ENCODE measurements at regions not wholly inside any gene's neighbourhood (a gene's known extent, or its start where the extent isn't known, plus 50 kb on each side); places are given as distances from the start of the nearest gene placed in this dataset.
A peak's percentile ranks its signal among the peaks of the same experiment; 100 is the strongest.

DNA sequence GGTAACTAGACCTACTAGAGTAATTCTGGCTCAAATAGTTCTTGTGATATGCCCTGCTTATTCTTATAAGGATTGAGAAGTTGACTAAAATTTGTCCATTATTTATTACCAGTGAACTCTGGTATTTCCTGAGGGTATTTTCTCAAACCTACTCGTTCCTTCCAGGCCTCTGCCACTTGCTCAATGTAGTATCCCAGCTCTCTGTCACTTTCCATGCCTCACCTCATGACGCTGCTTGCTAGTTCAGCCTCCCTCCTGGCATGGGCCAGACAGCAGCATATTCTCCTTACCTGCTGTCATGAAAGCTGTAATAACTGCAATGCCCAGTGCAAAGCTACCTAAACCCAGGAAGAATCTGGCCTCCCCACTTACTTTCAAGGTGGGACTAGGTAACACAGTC lies 602.9 kb upstream of the ADAMTS5 start:
- H2AFZ ChIP-seq: no peak overlapping the region
- no peaks in the 10 kb centered on the region for H3K4me1 ChIP-seq (ENCODE audit: insufficient read depth)
- no peaks in the 10 kb centered on the region for H3K36me3 ChIP-seq (replicated peaks; ENCODE audit: insufficient read depth, low read depth)
- TF ChIP-seq, protein P1, sequence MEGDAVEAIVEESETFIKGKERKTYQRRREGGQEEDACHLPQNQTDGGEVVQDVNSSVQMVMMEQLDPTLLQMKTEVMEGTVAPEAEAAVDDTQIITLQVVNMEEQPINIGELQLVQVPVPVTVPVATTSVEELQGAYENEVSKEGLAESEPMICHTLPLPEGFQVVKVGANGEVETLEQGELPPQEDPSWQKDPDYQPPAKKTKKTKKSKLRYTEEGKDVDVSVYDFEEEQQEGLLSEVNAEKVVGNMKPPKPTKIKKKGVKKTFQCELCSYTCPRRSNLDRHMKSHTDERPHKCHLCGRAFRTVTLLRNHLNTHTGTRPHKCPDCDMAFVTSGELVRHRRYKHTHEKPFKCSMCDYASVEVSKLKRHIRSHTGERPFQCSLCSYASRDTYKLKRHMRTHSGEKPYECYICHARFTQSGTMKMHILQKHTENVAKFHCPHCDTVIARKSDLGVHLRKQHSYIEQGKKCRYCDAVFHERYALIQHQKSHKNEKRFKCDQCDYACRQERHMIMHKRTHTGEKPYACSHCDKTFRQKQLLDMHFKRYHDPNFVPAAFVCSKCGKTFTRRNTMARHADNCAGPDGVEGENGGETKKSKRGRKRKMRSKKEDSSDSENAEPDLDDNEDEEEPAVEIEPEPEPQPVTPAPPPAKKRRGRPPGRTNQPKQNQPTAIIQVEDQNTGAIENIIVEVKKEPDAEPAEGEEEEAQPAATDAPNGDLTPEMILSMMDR (IDR thresholded peaks at IDR 0.05; ENCODE audit: poor library complexity): no peak
- TF ChIP-seq EZH2phosphoT487 (IDR thresholded peaks at IDR 0.05; ENCODE audit: low read depth, severe bottlenecking, unreplicated experiment): no peak
- TF ChIP-seq EZH2 (IDR thresholded peaks at IDR 0.05; ENCODE audit: borderline replicate concordance): no peak
- H3K4me3 ChIP-seq: no peak overlapping the region
- no peaks in the 10 kb centered on the region for H4K20me1 ChIP-seq (ENCODE audit: insufficient read depth, poor library complexity, severe bottlenecking)
- no peaks in the 10 kb centered on the region for H3K9me2 ChIP-seq (replicated peaks; ENCODE audit: insufficient read depth)
- peak overlapping the region; percentile 13 for H3K27ac ChIP-seq
- no peak for DNase-seq (ENCODE audit: low spot score)
- no peaks in the 10 kb centered on the region for H3K9me3 ChIP-seq (ENCODE audit: low read depth)
- no peaks in the 10 kb centered on the region for H3K27me3 ChIP-seq
- H3K79me2 ChIP-seq: no peaks in the 10 kb centered on the region
- no peak overlapping the region for H3K4me2 ChIP-seq
- 81% methylated on average over 2 of the region's 2 CpGs for WGBS (ENCODE audit: low lambda C conversion rate, missing lambda C conversion rate)

DNA sequence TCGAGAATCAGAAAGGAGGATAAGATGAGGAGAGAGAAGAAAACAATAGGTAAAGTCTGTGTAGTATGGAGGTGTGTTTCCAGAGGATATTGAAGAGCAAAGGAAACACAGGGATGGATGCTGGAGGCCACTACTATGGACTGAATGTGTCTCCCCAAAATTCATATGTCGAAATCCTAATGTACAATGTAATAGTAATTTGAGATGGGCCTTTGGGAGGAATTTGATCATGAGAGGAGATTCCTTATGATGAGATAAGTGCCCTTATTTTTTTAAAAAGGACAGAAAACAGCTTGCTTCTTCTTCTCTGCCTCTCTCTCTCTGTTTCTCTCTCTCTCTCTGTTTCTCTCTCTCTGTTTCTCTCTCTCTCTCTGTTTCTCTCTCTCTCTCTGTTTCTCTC lies 602.2 kb upstream of the ADAMTS5 start:
- Histone ChIP-seq H3K4me2 (no peak overlapping the region), H3K9me2 (replicated peaks; ENCODE audit: insufficient read depth) (no peaks in the 10 kb centered on the region), H3K27ac (no peak overlapping the region), H3K4me1 (ENCODE audit: insufficient read depth) (no peaks in the 10 kb centered on the region), H3K27me3 (no peaks in the 10 kb centered on the region), H3K4me3 (no peak overlapping the region), H3K9me3 (ENCODE audit: low read depth) (no peaks in the 10 kb centered on the region), H3K79me2 (no peaks in the 10 kb centered on the region), H2AFZ (no peak overlapping the region), H3K36me3 (replicated peaks; ENCODE audit: insufficient read depth, low read depth) (no peaks in the 10 kb centered on the region), H4K20me1 (ENCODE audit: insufficient read depth, poor library complexity, severe bottlenecking) (no peaks in the 10 kb centered on the region)
- WGBS (ENCODE audit: low lambda C conversion rate, missing lambda C conversion rate): 75% methylated on average over 2 of the region's 2 CpGs
- TF ChIP-seq EZH2 (IDR thresholded peaks at IDR 0.05; ENCODE audit: borderline replicate concordance): no peak
- TF ChIP-seq, protein P1 (IDR thresholded peaks at IDR 0.05; ENCODE audit: poor library complexity): no peak
- TF ChIP-seq EZH2phosphoT487 (IDR thresholded peaks at IDR 0.05; ENCODE audit: low read depth, severe bottlenecking, unreplicated experiment): no peak
- no peak for DNase-seq (ENCODE audit: low spot score)

DNA sequence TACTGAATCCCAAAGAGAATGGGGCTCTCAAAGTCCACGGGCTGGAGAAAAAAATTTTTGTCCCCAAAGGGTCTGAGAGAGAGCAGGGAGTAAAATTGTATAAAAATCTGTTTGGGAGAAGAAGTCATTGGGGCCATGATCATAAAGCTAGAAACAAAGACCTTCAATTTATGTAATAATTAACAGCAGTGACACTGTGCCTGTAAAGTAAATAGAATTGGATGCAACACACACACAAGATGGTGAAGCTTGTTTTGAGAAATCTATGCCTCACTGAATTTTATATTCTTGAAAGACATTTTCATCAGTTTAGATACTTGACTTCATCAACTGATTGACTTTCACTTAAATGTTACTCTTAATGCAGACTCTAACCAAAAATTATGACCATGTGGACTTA lies 600.5 kb upstream of the ADAMTS5 start:
- Histone ChIP-seq H3K27me3 (no peaks in the 10 kb centered on the region), H3K36me3 (replicated peaks; ENCODE audit: insufficient read depth, low read depth) (no peaks in the 10 kb centered on the region), H3K9me3 (ENCODE audit: low read depth) (no peaks in the 10 kb centered on the region), H3K4me1 (ENCODE audit: insufficient read depth) (no peaks in the 10 kb centered on the region), H3K4me3 (no peak overlapping the region), H3K4me2 (no peak overlapping the region), H4K20me1 (ENCODE audit: insufficient read depth, poor library complexity, severe bottlenecking) (no peaks in the 10 kb centered on the region), H3K27ac (no peak overlapping the region), H3K9me2 (replicated peaks; ENCODE audit: insufficient read depth) (no peaks in the 10 kb centered on the region), H3K79me2 (no peaks in the 10 kb centered on the region), H2AFZ (no peak overlapping the region)
- DNase-seq (ENCODE audit: low spot score): no peak
- TF ChIP-seq, protein P1 (IDR thresholded peaks at IDR 0.05; ENCODE audit: poor library complexity): no peak
- TF ChIP-seq EZH2phosphoT487 (IDR thresholded peaks at IDR 0.05; ENCODE audit: low read depth, severe bottlenecking, unreplicated experiment) (no peak), EZH2 (IDR thresholded peaks at IDR 0.05; ENCODE audit: borderline replicate concordance) (no peak)
- 96% methylated on average over 1 of the region's 1 CpG for WGBS (ENCODE audit: low lambda C conversion rate, missing lambda C conversion rate)

DNA sequence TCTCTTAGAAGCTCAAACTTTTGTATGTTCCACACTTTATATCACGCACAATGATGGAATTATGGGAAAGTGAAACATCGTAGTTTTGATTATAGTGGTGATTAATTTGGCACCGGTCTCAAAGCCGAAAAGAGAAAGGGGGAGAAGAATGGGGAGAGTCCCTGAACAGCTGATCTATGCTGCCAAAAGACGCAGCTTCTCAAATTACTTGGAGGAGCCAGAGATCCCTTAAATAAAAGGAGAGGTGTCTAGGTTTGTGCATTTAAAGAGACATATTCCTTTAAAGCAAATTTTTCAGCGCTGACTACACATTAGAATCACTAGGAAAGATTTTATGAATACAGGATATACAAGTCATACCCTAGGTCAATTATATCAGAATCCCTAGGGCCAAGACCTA lies 599.6 kb upstream of the ADAMTS5 start:
- no peak overlapping the region for H3K27ac ChIP-seq
- 86% methylated on average over 6 of the region's 6 CpGs for WGBS (ENCODE audit: low lambda C conversion rate, missing lambda C conversion rate)

More for the DNA sequence above, 599.6 kb upstream of the ADAMTS5 start:
- DNase-seq (ENCODE audit: low spot score): no peak
- Histone ChIP-seq H3K27me3 (no peaks in the 10 kb centered on the region), H4K20me1 (ENCODE audit: insufficient read depth, poor library complexity, severe bottlenecking) (no peaks in the 10 kb centered on the region), H3K36me3 (replicated peaks; ENCODE audit: insufficient read depth, low read depth) (no peaks in the 10 kb centered on the region), H3K4me3 (no peak overlapping the region), H2AFZ (no peak overlapping the region), H3K4me2 (no peak overlapping the region), H3K9me2 (replicated peaks; ENCODE audit: insufficient read depth) (no peaks in the 10 kb centered on the region), H3K9me3 (ENCODE audit: low read depth) (no peaks in the 10 kb centered on the region), H3K79me2 (no peaks in the 10 kb centered on the region), H3K4me1 (ENCODE audit: insufficient read depth) (no peaks in the 10 kb centered on the region)
- TF ChIP-seq, protein P1 (IDR thresholded peaks at IDR 0.05; ENCODE audit: poor library complexity): no peak
- TF ChIP-seq EZH2phosphoT487 (IDR thresholded peaks at IDR 0.05; ENCODE audit: low read depth, severe bottlenecking, unreplicated experiment): no peak
- TF ChIP-seq EZH2 (IDR thresholded peaks at IDR 0.05; ENCODE audit: borderline replicate concordance): no peak
